Fibroblast of lung (primary cell): ENCODE measurements at regions not wholly inside any gene's neighbourhood (a gene's known extent, or its start where the extent isn't known, plus 50 kb on each side); places are given as distances from the start of the nearest gene placed in this dataset.

Experiments
- CTCF ChIP-seq, 2 donors: IDR thresholded peaks in 1 of 2; conservative IDR thresholded peaks in 1 of 2; 1 replicate in 1 of 2; 2 replicates in 1 of 2; pipeline ENCODE4 v1.5.1; 2011 to 2012; ENCODE audit warnings: low read length in 2 of 2, control low read depth in 1 of 2, inconsistent platforms in 1 of 2, low read depth in 1 of 2, mild to moderate bottlenecking in 1 of 2
- EZH2 ChIP-seq: IDR thresholded peaks from 2 replicates; pipeline ENCODE4 v1.5.1; 2012; ENCODE audit warnings: low read length, control low read depth, mild to moderate bottlenecking; ENCODE audit errors: missing control alignments

- TF ChIP-seq CTCF (conservative IDR thresholded peaks at IDR 0.05 in 1 of 2, IDR thresholded peaks at IDR 0.05 in 1 of 2; ENCODE audit: low read depth in 1 of 2, low read length in 2 of 2) (no peak), EZH2 (no peak)
Measured at GRCh38 chr4:180541678-180542077, 1701.5 kb upstream of the TENM3 start.
